K562 (cell line): ENCODE measurements at regions not wholly inside any gene's neighbourhood (a gene's known extent, or its start where the extent isn't known, plus 50 kb on each side); places are given as distances from the start of the nearest gene placed in this dataset.

Source experiments
- ATAC-seq: fragments of 200-7000 bp; cut with Tn5 transposase; 3 replicates; pipeline ENCODE4 v1.9.1; 2020; ENCODE audit warnings: moderate library complexity
- BruUV-seq: library from RNA; stranded (reverse); fragments of 400-500 nt; replicated peaks from 2 replicates; lab custom pipeline; 2021; lab: Mats Ljungman, UMichigan
- CTCF ChIA-PET: fragments of 300-600 bp; formaldehyde crosslinking; extraction: SDS; loops from one replicate; lab custom pipeline; 2021; ENCODE audit warnings: low intra/inter-chr PET ratio; lab: Yijun Ruan, JAX
- POLR2A ChIA-PET: fragments of 300-600, 350-650 bp; sonication (Branson Sonifier 250); formaldehyde crosslinking; extraction: SDS; loops from one replicate; lab custom pipeline; 2021; ENCODE audit warnings: antibody characterized with exemption, inconsistent platforms; lab: Yijun Ruan, JAX
- DNase-seq, 4 experiments: peaks; one replicate each; pipeline versions ENCODE4 v3.0.0 to v3.0.0-alpha.2; 2011 to 2018; ENCODE audit warnings: low spot score in 3 of 4, mixed read lengths in 3 of 4; ENCODE audit errors: extremely low read depth in 1 of 4
- FAIRE-seq: peaks from 2 replicates; lab custom pipeline; 2011; peaks lifted over from hg19 to GRCh38; lab: Jason Lieb, UNC
- H2AFZ ChIP-seq: 2 replicates; pipeline ENCODE4 v1.6.0; 2011; ENCODE audit warnings: low read depth, low read length, control low read depth, inconsistent platforms
- H3K27ac ChIP-seq: fragments of 200-600 bp; 3 replicates; pipeline ENCODE4 v1.8.0; 2011; ENCODE audit warnings: low read depth, mild to moderate bottlenecking, control low read depth, inconsistent platforms, low read length, moderate library complexity, mixed read lengths; ENCODE audit errors: extremely low read depth
- H3K27me3 ChIP-seq, 2 experiments: fragments of 300-600 bp in 1 of 2; 2 replicates in 1 of 2; 3 replicates in 1 of 2; pipeline versions ENCODE4 v1.6.0 to v1.8.0; 2011; ENCODE audit warnings: inconsistent platforms in 2 of 2, low read length in 2 of 2, mild to moderate bottlenecking in 1 of 2, mixed read lengths in 1 of 2, moderate library complexity in 1 of 2; ENCODE audit not compliant: control insufficient read depth in 2 of 2, insufficient read depth in 2 of 2
- H3K36me3 ChIP-seq: fragments of 300-600 bp; 3 replicates; pipeline ENCODE4 v1.8.0; 2011; ENCODE audit warnings: mild to moderate bottlenecking, low read length, inconsistent platforms; ENCODE audit not compliant: control insufficient read depth, insufficient read depth
- H3K4me1 ChIP-seq, 2 experiments: fragments of 200-600 bp in 1 of 2; replicated peaks in 1 of 2; 2 replicates in 1 of 2; 3 replicates in 1 of 2; pipeline versions ENCODE4 v1.5.1 to v1.8.0; 2011; ENCODE audit warnings: inconsistent platforms in 2 of 2, low read length in 2 of 2, mild to moderate bottlenecking in 1 of 2, mixed read lengths in 1 of 2, moderate library complexity in 1 of 2; ENCODE audit not compliant: control insufficient read depth in 2 of 2, insufficient read depth in 2 of 2
- H3K4me2 ChIP-seq: 2 replicates; pipeline ENCODE4 v1.6.1; 2011; ENCODE audit warnings: low read length, control low read depth, inconsistent platforms, mixed read lengths; ENCODE audit not compliant: insufficient read depth
- H3K4me3 ChIP-seq: fragments of 200-600 bp; sonication (generic), shearing (Covaris generic); 2 replicates; pipeline ENCODE4 v1.5.1; 2016; ENCODE audit warnings: control low read depth, inconsistent platforms
- H3K79me2 ChIP-seq: fragments of 200-600 bp; 3 replicates; pipeline ENCODE4 v1.8.0; 2011; ENCODE audit warnings: low read length, inconsistent platforms; ENCODE audit not compliant: control insufficient read depth, insufficient read depth
- H3K9ac ChIP-seq, 2 experiments: 2 replicates each; pipeline versions ENCODE4 v1.6.0 to v1.6.1; 2011; ENCODE audit warnings: low read depth in 2 of 2, low read length in 2 of 2, control low read depth in 1 of 2, inconsistent platforms in 1 of 2, mild to moderate bottlenecking in 1 of 2, mixed read lengths in 1 of 2; ENCODE audit not compliant: insufficient read depth in 1 of 2
- H3K9me1 ChIP-seq: one replicate; pipeline ENCODE4 v1.6.0; 2011; ENCODE audit warnings: inconsistent platforms, mild to moderate bottlenecking, low read length, moderate library complexity; ENCODE audit not compliant: control insufficient read depth, insufficient read depth
- H3K9me3 ChIP-seq: replicated peaks from 2 replicates; pipeline ENCODE4 v1.5.1; 2011; ENCODE audit warnings: low read depth, low read length, inconsistent platforms; ENCODE audit not compliant: control insufficient read depth, insufficient read depth
- H4K20me1 ChIP-seq: replicated peaks from 2 replicates; pipeline ENCODE4 v1.6.1; 2011; ENCODE audit warnings: low read length, inconsistent platforms, mixed read lengths; ENCODE audit not compliant: control insufficient read depth, insufficient read depth
- BRD4 ChIP-seq: fragments of 200-600 bp; sonication (generic); IDR thresholded peaks from 2 replicates; pipeline ENCODE4 v1.6.1; 2017; ENCODE audit warnings: inconsistent platforms
- GABPB2 ChIP-seq: fragments of 250-450 bp; sonication (Bioruptor Pico); conservative IDR thresholded peaks from 2 replicates; pipeline ENCODE4 v1.5.1; 2021; ENCODE audit warnings: mild to moderate bottlenecking
- HMGN3 ChIP-seq: IDR thresholded peaks from 2 replicates; pipeline ENCODE4 v1.6.1; 2011; ENCODE audit warnings: borderline replicate concordance, low read depth, mild to moderate bottlenecking, mixed read lengths, low read length; ENCODE audit not compliant: insufficient read length; ENCODE audit errors: extremely low read depth
- MEIS2 ChIP-seq: fragments of 450-650 bp; IDR thresholded peaks from 2 replicates; pipeline ENCODE4 v1.6.1; 2014; ENCODE audit warnings: mild to moderate bottlenecking; ENCODE audit not compliant: partially characterized antibody
- NR1H2 ChIP-seq: sonication (generic); formaldehyde crosslinking; IDR thresholded peaks from 2 replicates; pipeline ENCODE4 v1.4.0; 2020; ENCODE audit warnings: mild to moderate bottlenecking, missing genetic modification reagents
- NR2C2 ChIP-seq, 2 experiments: fragments of 200-800 bp in 1 of 2; sonication (Bioruptor generic) in 1 of 2; sonication (generic) in 1 of 2; formaldehyde crosslinking in 1 of 2; IDR thresholded peaks; 2 replicates each; pipeline versions ENCODE4 v1.6.1 to v1.8.0; 2016 to 2022; ENCODE audit warnings: mild to moderate bottlenecking in 1 of 2, missing compliant biosample characterization in 1 of 2, missing genetic modification characterization in 1 of 2, missing genetic modification reagents in 1 of 2
- PCBP1 ChIP-seq: fragments of 200-400 bp; formaldehyde crosslinking; IDR thresholded peaks from 2 replicates; pipeline ENCODE4 v1.6.1; 2018; ENCODE audit warnings: mild to moderate bottlenecking, low read depth, low read length; ENCODE audit not compliant: poor library complexity, severe bottlenecking
- RFX7 ChIP-seq: fragments of 250-450 bp; sonication (Bioruptor Pico); IDR thresholded peaks from 2 replicates; pipeline ENCODE4 v1.5.1; 2021; ENCODE audit warnings: mild to moderate bottlenecking
- SP2 ChIP-seq: IDR thresholded peaks from 2 replicates; pipeline ENCODE4 v1.6.1; 2011; ENCODE audit warnings: mild to moderate bottlenecking, low read depth, low read length, moderate library complexity; ENCODE audit not compliant: poor library complexity, severe bottlenecking; ENCODE audit errors: extremely low read depth
- TEAD2 ChIP-seq: fragments of 450-650 bp; IDR thresholded peaks from 2 replicates; pipeline ENCODE4 v1.6.1; 2016; ENCODE audit warnings: missing genetic modification characterization, control low read depth, missing compliant biosample characterization
- THRAP3 ChIP-seq: fragments of 450-650 bp; IDR thresholded peaks from 2 replicates; pipeline ENCODE4 v1.6.1; 2016; ENCODE audit warnings: mild to moderate bottlenecking, inconsistent platforms, borderline replicate concordance
- WHSC1 ChIP-seq: IDR thresholded peaks from one replicate; pipeline ENCODE4 v1.6.1; 2012; ENCODE audit warnings: low read length, control low read depth, inconsistent platforms
- ZNF217 ChIP-seq: sonication (generic); formaldehyde crosslinking; IDR thresholded peaks from 2 replicates; pipeline ENCODE4 v1.8.0; 2022; ENCODE audit warnings: mild to moderate bottlenecking, missing genetic modification reagents
- ZNF431 ChIP-seq: sonication (generic); formaldehyde crosslinking; IDR thresholded peaks from 2 replicates; pipeline ENCODE4 v1.8.0; 2022; ENCODE audit warnings: mild to moderate bottlenecking, missing genetic modification reagents
- ZNF507 ChIP-seq: conservative IDR thresholded peaks from 2 replicates; pipeline ENCODE4 v1.6.1; 2017; ENCODE audit warnings: missing genetic modification characterization, missing compliant biosample characterization
- ZNF589 ChIP-seq: fragments of 200-800 bp; sonication (Bioruptor generic); IDR thresholded peaks from 2 replicates; pipeline ENCODE4 v1.6.1; 2016; ENCODE audit warnings: low read depth, missing genetic modification characterization, missing compliant biosample characterization
- ZNF695 ChIP-seq: fragments of 450-650 bp; formaldehyde crosslinking; IDR thresholded peaks from 2 replicates; pipeline ENCODE4 v1.4.0; 2020; ENCODE audit warnings: mild to moderate bottlenecking, moderate library complexity
- WGBS: fragments of 100-300 bp; shearing (Covaris generic); methylation state at CpG from one replicate; pipeline ENCODE4 v1.1.6; 2016; ENCODE audit warnings: low coverage, mixed read lengths; ENCODE audit not compliant: insufficient coverage; ENCODE audit errors: missing lambda C conversion rate; 5-methylcytosine and 5-hydroxymethylcytosine counted together
- in situ Hi-C: fragments of 300-500 bp; cut with MboI; formaldehyde crosslinking; loops from 4 replicates; pipeline ENCODE4 v1.15.0; 2018; ENCODE audit warnings: inconsistent platforms, mixed read lengths
- intact Hi-C: fragments of 100-400 bp; cut with micrococcal nuclease; formaldehyde crosslinking; loops from 2 replicates; pipeline ENCODE4 v1.14.2; 2022
- TF ChIP-seq, protein P1 (sequence below): fragments of 450-650 bp; formaldehyde crosslinking; IDR thresholded peaks from 2 replicates; pipeline ENCODE4 v1.4.0; 2022; ENCODE audit warnings: missing genetic modification characterization
- TF ChIP-seq, protein P2 (sequence below): fragments of 450-650 bp; formaldehyde crosslinking; conservative IDR thresholded peaks from 2 replicates; pipeline ENCODE4 v1.4.0; 2022; ENCODE audit warnings: mild to moderate bottlenecking, missing genetic modification characterization

DNA sequence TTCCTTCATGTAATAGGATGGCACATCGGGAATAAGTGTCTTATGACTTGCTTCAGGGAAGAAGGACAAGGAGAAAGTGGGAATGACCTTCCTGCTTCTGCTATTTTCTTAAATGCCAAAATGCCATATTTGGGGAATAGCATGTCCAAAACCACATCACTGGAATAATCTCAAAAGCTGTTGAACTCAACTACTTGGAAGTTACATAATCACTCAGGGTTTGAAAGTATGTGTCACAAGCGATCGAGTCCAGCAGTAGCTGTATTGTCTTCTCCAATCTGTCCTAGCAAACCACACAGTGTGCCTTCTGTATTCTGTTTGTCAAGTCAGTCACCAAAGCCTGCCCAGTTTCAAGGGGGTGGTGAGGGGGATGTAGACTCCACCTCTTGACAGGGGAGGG lies 58.3 kb upstream of the GADL1 start (continued):
- TF ChIP-seq TEAD2 (no peak), HMGN3 (no peak), RFX7 (CRISPR knock-in tag) (no peak)
- TF ChIP-seq, protein P1, sequence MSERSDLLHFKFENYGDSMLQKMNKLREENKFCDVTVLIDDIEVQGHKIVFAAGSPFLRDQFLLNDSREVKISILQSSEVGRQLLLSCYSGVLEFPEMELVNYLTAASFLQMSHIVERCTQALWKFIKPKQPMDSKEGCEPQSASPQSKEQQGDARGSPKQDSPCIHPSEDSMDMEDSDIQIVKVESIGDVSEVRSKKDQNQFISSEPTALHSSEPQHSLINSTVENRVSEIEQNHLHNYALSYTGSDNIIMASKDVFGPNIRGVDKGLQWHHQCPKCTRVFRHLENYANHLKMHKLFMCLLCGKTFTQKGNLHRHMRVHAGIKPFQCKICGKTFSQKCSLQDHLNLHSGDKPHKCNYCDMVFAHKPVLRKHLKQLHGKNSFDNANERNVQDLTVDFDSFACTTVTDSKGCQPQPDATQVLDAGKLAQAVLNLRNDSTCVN (CRISPR knock-in tag): no peak
- TF ChIP-seq, protein P2, sequence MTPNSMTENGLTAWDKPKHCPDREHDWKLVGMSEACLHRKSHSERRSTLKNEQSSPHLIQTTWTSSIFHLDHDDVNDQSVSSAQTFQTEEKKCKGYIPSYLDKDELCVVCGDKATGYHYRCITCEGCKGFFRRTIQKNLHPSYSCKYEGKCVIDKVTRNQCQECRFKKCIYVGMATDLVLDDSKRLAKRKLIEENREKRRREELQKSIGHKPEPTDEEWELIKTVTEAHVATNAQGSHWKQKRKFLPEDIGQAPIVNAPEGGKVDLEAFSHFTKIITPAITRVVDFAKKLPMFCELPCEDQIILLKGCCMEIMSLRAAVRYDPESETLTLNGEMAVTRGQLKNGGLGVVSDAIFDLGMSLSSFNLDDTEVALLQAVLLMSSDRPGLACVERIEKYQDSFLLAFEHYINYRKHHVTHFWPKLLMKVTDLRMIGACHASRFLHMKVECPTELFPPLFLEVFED (CRISPR knock-in tag): no peak

DNA sequence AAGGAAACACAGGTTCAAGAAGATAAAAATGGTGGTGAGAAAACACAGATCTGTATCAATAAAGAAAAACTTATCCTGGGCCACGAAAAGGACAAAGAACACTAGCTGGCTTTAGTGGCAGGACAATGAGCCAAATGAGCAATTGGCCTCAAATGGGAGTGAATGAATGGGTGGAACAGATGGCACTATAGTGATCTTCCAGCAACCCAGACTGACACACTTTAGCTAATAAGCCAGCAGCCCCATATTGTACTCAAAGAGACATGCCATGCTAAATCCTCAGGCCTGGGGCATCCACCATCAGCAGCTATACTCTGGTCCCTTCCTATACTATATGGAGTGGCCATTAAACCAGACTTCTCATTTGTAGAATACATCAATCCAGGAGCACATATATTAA lies 60.0 kb upstream of the GADL1 start:
- H3K9me1 ChIP-seq: no peaks in the 10 kb centered on the region
- no peaks in the 10 kb centered on the region for H3K36me3 ChIP-seq
- no peaks in the 10 kb centered on the region for H4K20me1 ChIP-seq
- H3K27ac ChIP-seq: no peak overlapping the region
- DNase-seq: no peak
- H3K4me3 ChIP-seq: no peak overlapping the region
- H3K4me2 ChIP-seq: no peak overlapping the region
- no peak overlapping the region for H2AFZ ChIP-seq
- H3K79me2 ChIP-seq: no peaks in the 10 kb centered on the region
- in situ Hi-C loops: no loop called here
- ChIA-PET CTCF (no interaction called here), POLR2A (interaction anchor here (1.1 to 1.3 kb wide), 2 partner anchors 10 to 12 kb away, joined by 3 to 5 read pairs; no protein-coding TSS in a partner anchor)
- intact Hi-C loops: no loop called here
- H3K4me1 ChIP-seq: no peaks in the 10 kb centered on the region
- no peaks in the 10 kb centered on the region for H3K27me3 ChIP-seq
- ATAC-seq: no peak
- WGBS: 0% methylated on average over 1 of the region's 1 CpG
- FAIRE-seq: no peak
- no TSS peak for BruUV-seq
- H3K9ac ChIP-seq: no peak overlapping the region
- H3K9me3 ChIP-seq: no peaks in the 10 kb centered on the region
- no peak for TF ChIP-seq PCBP1
- no peak for TF ChIP-seq NR1H2 (CRISPR knock-in tag)
- no peak for TF ChIP-seq BRD4
- TF ChIP-seq ZNF695: no peak
- no peak for TF ChIP-seq MEIS2
- TF ChIP-seq NR2C2 (CRISPR knock-in tag; IDR thresholded peaks at IDR 0.05): no peak
- TF ChIP-seq NR2C2 (tag; IDR thresholded peaks at IDR 0.05): no peak
- no peak for TF ChIP-seq ZNF507 (tag)
- no peak for TF ChIP-seq GABPB2 (CRISPR knock-in tag)
- TF ChIP-seq WHSC1: no peak
- TF ChIP-seq ZNF431 (CRISPR knock-in tag): no peak
- no peak for TF ChIP-seq SP2
- no peak for TF ChIP-seq ZNF589 (CRISPR knock-in tag)
- TF ChIP-seq ZNF217 (CRISPR knock-in tag): no peak
- TF ChIP-seq THRAP3: no peak
